Fibroblast of lung (primary cell): ENCODE measurements at regions not wholly inside any gene's neighbourhood (a gene's known extent, or its start where the extent isn't known, plus 50 kb on each side); places are given as distances from the start of the nearest gene placed in this dataset.

Experiments used
- DNase-seq, 2 donors: peaks; one replicate each; pipeline versions ENCODE4 v3.0.0 to v3.0.0-alpha.2; 2010; ENCODE audit warnings: low read depth in 2 of 2
- H2AFZ ChIP-seq: 2 replicates; pipeline ENCODE4 v1.5.1; 2012; ENCODE audit warnings: low read length, control low read depth, inconsistent platforms
- H3K27ac ChIP-seq: 2 replicates; pipeline ENCODE4 v1.5.1; 2011; ENCODE audit warnings: low read length, control low read depth; ENCODE audit not compliant: insufficient read depth
- H3K27me3 ChIP-seq: 2 replicates; pipeline ENCODE4 v1.5.1; 2011; ENCODE audit warnings: mild to moderate bottlenecking, low read length; ENCODE audit not compliant: control insufficient read depth, insufficient read depth
- H3K36me3 ChIP-seq: 2 replicates; pipeline ENCODE4 v1.5.1; 2011; ENCODE audit warnings: low read length; ENCODE audit not compliant: control insufficient read depth, insufficient read depth
- H3K4me1 ChIP-seq: 2 replicates; pipeline ENCODE4 v1.5.1; 2011; ENCODE audit warnings: low read length; ENCODE audit not compliant: control insufficient read depth, insufficient read depth; ENCODE audit errors: extremely low read depth
- H3K4me2 ChIP-seq: 2 replicates; pipeline ENCODE4 v1.5.1; 2011; ENCODE audit warnings: low read length, control low read depth; ENCODE audit not compliant: insufficient read depth; ENCODE audit errors: extremely low read depth
- H3K4me3 ChIP-seq, 4 experiments: fragments of 200-600 bp in 1 of 4; sonication (generic) in 1 of 4; replicated peaks in 1 of 4; 2 replicates each; pipeline ENCODE4 v1.5.1; 2011 to 2016; ENCODE audit warnings: low read length in 4 of 4, low read depth in 3 of 4, mild to moderate bottlenecking in 3 of 4, control low read depth in 2 of 4, inconsistent platforms in 1 of 4, mixed read lengths in 1 of 4; ENCODE audit not compliant: insufficient read depth in 1 of 4; ENCODE audit errors: control extremely low read depth in 1 of 4
- H3K79me2 ChIP-seq: 2 replicates; pipeline ENCODE4 v1.5.1; 2012; ENCODE audit warnings: mild to moderate bottlenecking, low read length, inconsistent platforms; ENCODE audit not compliant: control insufficient read depth, insufficient read depth
- H3K9ac ChIP-seq: 2 replicates; pipeline ENCODE4 v1.5.1; 2011; ENCODE audit warnings: mild to moderate bottlenecking, low read length, control low read depth; ENCODE audit not compliant: insufficient read depth
- H3K9me3 ChIP-seq: 2 replicates; pipeline ENCODE4 v1.5.1; 2012; ENCODE audit warnings: low read depth, low read length; ENCODE audit not compliant: control insufficient read depth, insufficient read depth
- H4K20me1 ChIP-seq: 2 replicates; pipeline ENCODE4 v1.5.1; 2011; ENCODE audit warnings: low read length; ENCODE audit not compliant: control insufficient read depth, insufficient read depth; ENCODE audit errors: extremely low read depth
- CTCF ChIP-seq, 2 donors: IDR thresholded peaks in 1 of 2; conservative IDR thresholded peaks in 1 of 2; 1 replicate in 1 of 2; 2 replicates in 1 of 2; pipeline ENCODE4 v1.5.1; 2011 to 2012; ENCODE audit warnings: low read length in 2 of 2, control low read depth in 1 of 2, inconsistent platforms in 1 of 2, low read depth in 1 of 2, mild to moderate bottlenecking in 1 of 2
- EZH2 ChIP-seq: IDR thresholded peaks from 2 replicates; pipeline ENCODE4 v1.5.1; 2012; ENCODE audit warnings: low read length, control low read depth, mild to moderate bottlenecking; ENCODE audit errors: missing control alignments

DNA sequence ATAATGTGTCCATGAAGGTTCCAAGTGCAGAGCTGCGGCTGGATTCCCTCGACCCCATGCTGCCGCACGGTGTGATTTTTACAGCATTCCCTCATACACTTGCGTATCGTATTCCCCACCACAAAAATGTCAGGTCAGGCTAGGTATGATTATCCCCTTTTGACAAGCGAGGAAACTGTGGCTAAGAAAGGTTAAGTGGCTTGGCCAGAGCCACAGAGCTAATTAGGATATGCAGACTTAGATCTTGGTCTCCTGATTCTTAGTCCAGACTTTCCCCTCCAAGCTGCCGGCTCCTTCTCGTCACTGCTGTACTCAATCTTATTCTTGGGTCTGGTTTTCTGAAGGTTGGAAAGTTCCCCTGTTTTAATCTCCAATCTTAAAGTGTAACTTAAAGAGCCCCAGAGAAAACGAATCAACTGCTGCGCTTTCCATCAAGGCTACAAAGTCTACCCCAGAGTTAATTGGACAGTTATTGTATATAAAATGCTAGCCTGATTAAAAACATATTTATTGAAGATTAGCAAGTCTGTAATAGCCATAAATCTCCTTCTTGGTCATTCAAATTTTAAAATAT is 176.6 kb downstream of the ADAMTS15 start:
- H3K36me3 ChIP-seq, result no peaks in the 10 kb centered on the region
- no peak overlapping the region for H3K4me2 ChIP-seq
- H3K27me3 ChIP-seq, result no peaks in the 10 kb centered on the region
- no peaks in the 10 kb centered on the region for H3K4me1 ChIP-seq
- DNase-seq, result peak in 1 of 2 donors; percentile 94
- no peak overlapping the region for H3K9ac ChIP-seq
- no peaks in the 10 kb centered on the region for H4K20me1 ChIP-seq
- no peak overlapping the region for H2AFZ ChIP-seq
- no peaks in the 10 kb centered on the region for H3K9me3 ChIP-seq
- H3K79me2 ChIP-seq, result no peaks in the 10 kb centered on the region
- H3K27ac ChIP-seq, result no peak overlapping the region
- no peak overlapping the region for H3K4me3 ChIP-seq
- TF ChIP-seq EZH2 (no peak), CTCF (conservative IDR thresholded peaks at IDR 0.05 in 1 of 2, IDR thresholded peaks at IDR 0.05 in 1 of 2; ENCODE audit: low read depth in 1 of 2, low read length in 2 of 2) (no peak)

GRCh38 chr11:130625578-130626306 is 177.3 kb downstream of the ADAMTS15 start:
- Histone ChIP-seq H2AFZ (no peak overlapping the region), H3K9ac (no peak overlapping the region), H3K79me2 (no peaks in the 10 kb centered on the region), H3K4me3 (no peak overlapping the region), H3K4me1 (peaks cover under 1% of the 10 kb centered on the region), H4K20me1 (no peaks in the 10 kb centered on the region), H3K9me3 (no peaks in the 10 kb centered on the region), H3K27me3 (no peaks in the 10 kb centered on the region), H3K27ac (no peak overlapping the region), H3K36me3 (no peaks in the 10 kb centered on the region), H3K4me2 (no peak overlapping the region)
- TF ChIP-seq CTCF (conservative IDR thresholded peaks at IDR 0.05 in 1 of 2, IDR thresholded peaks at IDR 0.05 in 1 of 2; ENCODE audit: low read depth in 1 of 2, low read length in 2 of 2) (no peak), EZH2 (no peak)
- DNase-seq, result no peak

DNA sequence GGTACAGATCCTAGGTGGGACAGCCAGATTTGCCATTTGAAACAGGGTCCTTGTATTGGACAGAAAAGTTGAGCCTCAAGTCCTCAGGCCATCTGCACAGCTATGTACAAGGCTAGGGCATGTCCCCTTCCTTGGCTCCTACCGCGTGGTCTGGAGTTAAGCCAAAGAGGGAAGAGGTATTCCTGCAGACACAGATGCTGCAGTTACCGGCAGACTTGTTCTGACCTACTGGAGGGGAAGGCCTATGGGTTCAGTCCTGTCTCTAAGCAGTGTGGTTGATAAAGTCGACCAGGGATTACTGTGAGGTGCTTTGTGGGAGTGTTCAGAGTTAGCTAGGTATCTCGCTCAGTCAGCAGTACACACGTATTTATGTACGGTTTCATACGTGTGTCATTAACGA is 180.6 kb downstream of the ADAMTS15 start:
- Histone ChIP-seq H3K4me2 (no peak overlapping the region), H2AFZ (no peak overlapping the region), H4K20me1 (no peaks in the 10 kb centered on the region), H3K36me3 (no peaks in the 10 kb centered on the region), H3K27me3 (no peaks in the 10 kb centered on the region), H3K4me3 (no peak overlapping the region), H3K27ac (no peak overlapping the region), H3K9ac (no peak overlapping the region), H3K4me1 (peaks cover 12% of the 10 kb centered on the region), H3K79me2 (no peaks in the 10 kb centered on the region), H3K9me3 (no peaks in the 10 kb centered on the region)
- peak in 1 of 2 donors; percentile 65 for DNase-seq
- no peak for TF ChIP-seq EZH2
- no peak for TF ChIP-seq CTCF (conservative IDR thresholded peaks at IDR 0.05 in 1 of 2, IDR thresholded peaks at IDR 0.05 in 1 of 2; ENCODE audit: low read depth in 1 of 2, low read length in 2 of 2)
